Ishikawa (cell line): ENCODE measurements at regions not wholly inside any gene's neighbourhood (a gene's known extent, or its start where the extent isn't known, plus 50 kb on each side); places are given as distances from the start of the nearest gene placed in this dataset.

Experiments
- CEBPB ChIP-seq: IDR thresholded peaks from 2 replicates; pipeline ENCODE4 v1.6.1; 2012
- CREB1 ChIP-seq: IDR thresholded peaks from 2 replicates; pipeline ENCODE4 v1.6.1; 2012; ENCODE audit warnings: low read depth
- EGR1 ChIP-seq: IDR thresholded peaks from 2 replicates; pipeline ENCODE4 v1.6.1; 2012
- EP300 ChIP-seq: IDR thresholded peaks from 2 replicates; pipeline ENCODE4 v1.6.1; 2012; ENCODE audit warnings: borderline replicate concordance
- FOXM1 ChIP-seq: IDR thresholded peaks from 2 replicates; pipeline ENCODE4 v1.6.1; 2012; ENCODE audit warnings: low read depth, borderline replicate concordance
- NFIC ChIP-seq: IDR thresholded peaks from 2 replicates; pipeline ENCODE4 v1.6.1; 2012
- RAD21 ChIP-seq: IDR thresholded peaks from 2 replicates; pipeline ENCODE4 v1.6.1; 2012; ENCODE audit warnings: low read depth
- TAF1 ChIP-seq: IDR thresholded peaks from 2 replicates; pipeline ENCODE4 v1.6.1; 2012; ENCODE audit warnings: low read depth, mild to moderate bottlenecking
- TCF12 ChIP-seq: IDR thresholded peaks from 2 replicates; pipeline ENCODE4 v1.6.1; 2012; ENCODE audit warnings: low read depth
- TEAD4 ChIP-seq: IDR thresholded peaks from 2 replicates; pipeline ENCODE4 v1.6.1; 2012
- YY1 ChIP-seq: IDR thresholded peaks from 2 replicates; pipeline ENCODE4 v1.6.1; 2012; ENCODE audit warnings: low read depth
- ZBTB7A ChIP-seq: IDR thresholded peaks from 2 replicates; pipeline ENCODE4 v1.6.1; 2012; ENCODE audit warnings: low read depth
- TF ChIP-seq, protein P1 (sequence below): IDR thresholded peaks from 2 replicates; pipeline ENCODE4 v1.6.1; 2012
- TF ChIP-seq, protein P2 (sequence below): IDR thresholded peaks from 2 replicates; pipeline ENCODE4 v1.6.1; 2012
- TF ChIP-seq, protein P3 (sequence below): IDR thresholded peaks from 2 replicates; pipeline ENCODE4 v1.6.1; 2012; ENCODE audit warnings: low read depth, mild to moderate bottlenecking

DNA sequence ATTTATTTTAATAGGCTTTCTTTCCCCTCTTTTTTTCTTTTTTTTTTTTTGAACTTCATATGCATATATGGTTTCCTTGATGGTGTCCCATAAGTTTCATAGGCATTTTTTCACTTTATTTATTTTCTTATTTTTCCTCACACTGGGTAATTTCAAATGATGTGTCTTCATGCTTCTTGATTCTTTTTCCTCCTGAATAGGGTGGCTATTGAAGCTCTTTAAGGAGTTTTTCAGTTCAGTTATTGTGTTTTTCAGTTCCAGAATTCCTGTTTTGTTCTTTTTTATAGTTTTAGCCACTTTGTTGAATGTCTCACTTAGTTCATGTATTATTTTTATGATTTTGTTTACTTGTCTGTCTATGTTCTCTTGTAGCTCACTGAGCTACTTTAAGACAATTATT is 273.2 kb downstream of the NFKBIZ start:
- no peak for TF ChIP-seq CREB1
- no peak for TF ChIP-seq EGR1
- no peak for TF ChIP-seq CEBPB
- no peak for TF ChIP-seq TEAD4
- TF ChIP-seq RAD21: no peak
- TF ChIP-seq, protein P1, sequence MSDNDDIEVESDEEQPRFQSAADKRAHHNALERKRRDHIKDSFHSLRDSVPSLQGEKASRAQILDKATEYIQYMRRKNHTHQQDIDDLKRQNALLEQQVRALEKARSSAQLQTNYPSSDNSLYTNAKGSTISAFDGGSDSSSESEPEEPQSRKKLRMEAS: no peak
- no peak for TF ChIP-seq ZBTB7A
- TF ChIP-seq NFIC: no peak
- TF ChIP-seq YY1: no peak

DNA sequence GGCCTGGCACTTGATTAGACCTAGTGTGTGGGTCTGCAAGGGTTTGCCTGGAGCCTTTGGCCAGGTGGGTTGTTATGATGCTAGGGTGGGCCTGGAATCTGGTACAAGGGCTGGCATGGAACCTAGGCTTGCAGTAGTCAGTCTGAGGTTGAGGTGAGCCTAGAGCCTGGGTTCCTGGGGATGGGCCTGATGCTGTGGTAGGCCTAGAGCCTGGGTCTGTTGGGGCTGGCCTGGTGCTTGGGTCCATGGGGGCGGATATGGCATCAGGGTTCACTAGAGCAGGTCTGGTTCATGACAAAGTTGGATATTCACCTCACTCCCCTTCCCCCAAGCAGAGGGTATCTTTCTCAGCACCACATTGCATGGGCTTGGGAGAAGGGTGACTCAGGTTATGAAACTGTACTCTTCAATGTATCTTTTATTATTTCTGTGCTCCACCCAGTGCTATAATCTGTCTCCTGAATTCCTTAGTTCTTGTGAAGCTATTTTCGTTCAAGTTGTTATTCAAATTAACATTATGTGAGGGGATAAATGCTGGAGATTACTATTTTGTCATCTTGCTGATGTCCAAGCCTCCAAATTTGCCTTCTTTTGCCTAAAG is 274.4 kb downstream of the NFKBIZ start:
- TF ChIP-seq CREB1: no peak
- TF ChIP-seq FOXM1: no peak
- TF ChIP-seq EGR1: no peak
- TF ChIP-seq, protein P2, sequence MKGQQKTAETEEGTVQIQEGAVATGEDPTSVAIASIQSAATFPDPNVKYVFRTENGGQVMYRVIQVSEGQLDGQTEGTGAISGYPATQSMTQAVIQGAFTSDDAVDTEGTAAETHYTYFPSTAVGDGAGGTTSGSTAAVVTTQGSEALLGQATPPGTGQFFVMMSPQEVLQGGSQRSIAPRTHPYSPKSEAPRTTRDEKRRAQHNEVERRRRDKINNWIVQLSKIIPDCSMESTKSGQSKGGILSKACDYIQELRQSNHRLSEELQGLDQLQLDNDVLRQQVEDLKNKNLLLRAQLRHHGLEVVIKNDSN: no peak
- TF ChIP-seq TCF12: no peak
- TF ChIP-seq CEBPB: no peak
- TF ChIP-seq YY1: no peak
- no peak for TF ChIP-seq NFIC
- TF ChIP-seq TEAD4: no peak
- no peak for TF ChIP-seq TAF1
- TF ChIP-seq EP300: no peak
- TF ChIP-seq, protein P3, sequence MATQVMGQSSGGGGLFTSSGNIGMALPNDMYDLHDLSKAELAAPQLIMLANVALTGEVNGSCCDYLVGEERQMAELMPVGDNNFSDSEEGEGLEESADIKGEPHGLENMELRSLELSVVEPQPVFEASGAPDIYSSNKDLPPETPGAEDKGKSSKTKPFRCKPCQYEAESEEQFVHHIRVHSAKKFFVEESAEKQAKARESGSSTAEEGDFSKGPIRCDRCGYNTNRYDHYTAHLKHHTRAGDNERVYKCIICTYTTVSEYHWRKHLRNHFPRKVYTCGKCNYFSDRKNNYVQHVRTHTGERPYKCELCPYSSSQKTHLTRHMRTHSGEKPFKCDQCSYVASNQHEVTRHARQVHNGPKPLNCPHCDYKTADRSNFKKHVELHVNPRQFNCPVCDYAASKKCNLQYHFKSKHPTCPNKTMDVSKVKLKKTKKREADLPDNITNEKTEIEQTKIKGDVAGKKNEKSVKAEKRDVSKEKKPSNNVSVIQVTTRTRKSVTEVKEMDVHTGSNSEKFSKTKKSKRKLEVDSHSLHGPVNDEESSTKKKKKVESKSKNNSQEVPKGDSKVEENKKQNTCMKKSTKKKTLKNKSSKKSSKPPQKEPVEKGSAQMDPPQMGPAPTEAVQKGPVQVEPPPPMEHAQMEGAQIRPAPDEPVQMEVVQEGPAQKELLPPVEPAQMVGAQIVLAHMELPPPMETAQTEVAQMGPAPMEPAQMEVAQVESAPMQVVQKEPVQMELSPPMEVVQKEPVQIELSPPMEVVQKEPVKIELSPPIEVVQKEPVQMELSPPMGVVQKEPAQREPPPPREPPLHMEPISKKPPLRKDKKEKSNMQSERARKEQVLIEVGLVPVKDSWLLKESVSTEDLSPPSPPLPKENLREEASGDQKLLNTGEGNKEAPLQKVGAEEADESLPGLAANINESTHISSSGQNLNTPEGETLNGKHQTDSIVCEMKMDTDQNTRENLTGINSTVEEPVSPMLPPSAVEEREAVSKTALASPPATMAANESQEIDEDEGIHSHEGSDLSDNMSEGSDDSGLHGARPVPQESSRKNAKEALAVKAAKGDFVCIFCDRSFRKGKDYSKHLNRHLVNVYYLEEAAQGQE: no peak
- no peak for TF ChIP-seq ZBTB7A
- TF ChIP-seq, protein P1: no peak
- TF ChIP-seq RAD21: no peak

DNA sequence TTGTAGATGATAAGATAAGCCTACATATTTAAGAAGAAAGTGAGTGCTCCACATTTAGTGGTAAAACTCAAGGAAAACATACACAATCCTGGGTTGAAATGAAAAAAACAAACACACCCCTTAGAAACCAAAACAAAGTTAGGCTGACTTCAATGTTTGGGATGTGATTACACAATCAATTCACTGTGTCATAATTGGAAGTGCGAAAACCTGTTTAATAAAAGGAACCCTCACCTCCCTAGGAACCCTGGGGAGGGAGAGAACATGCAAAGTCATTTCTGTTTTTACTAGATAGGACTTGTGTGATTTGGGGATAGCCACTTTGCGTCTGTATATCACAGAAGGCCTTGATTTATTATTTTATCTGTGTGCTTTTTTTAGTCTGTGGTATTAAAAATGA is 275.0 kb downstream of the NFKBIZ start:
- no peak for TF ChIP-seq CREB1
- no peak for TF ChIP-seq RAD21
- no peak for TF ChIP-seq YY1
- TF ChIP-seq NFIC: no peak
- no peak for TF ChIP-seq EP300
- TF ChIP-seq, protein P2: no peak
- TF ChIP-seq, protein P3: no peak
- no peak for TF ChIP-seq TCF12
- TF ChIP-seq EGR1: no peak
- no peak for TF ChIP-seq CEBPB
- no peak for TF ChIP-seq ZBTB7A

DNA sequence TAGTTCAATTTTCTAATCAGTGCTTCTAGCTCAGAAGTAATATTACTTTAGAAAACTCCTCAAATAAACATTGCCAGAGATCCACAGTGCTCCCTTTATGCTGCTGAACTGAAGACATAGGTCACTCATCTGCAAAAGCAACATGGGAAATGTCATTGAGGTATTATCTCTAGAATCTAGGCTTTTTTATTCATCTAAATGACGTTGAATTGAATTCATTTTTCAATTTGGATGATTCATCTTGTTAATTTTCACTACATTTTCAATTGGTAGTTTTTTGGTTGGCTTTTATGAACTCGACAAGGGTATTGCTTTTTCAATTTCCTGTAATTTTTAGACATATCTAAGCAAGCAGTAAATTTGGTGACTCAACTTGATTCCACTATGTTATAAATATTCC is 275.4 kb downstream of the NFKBIZ start:
- no peak for TF ChIP-seq EP300
- no peak for TF ChIP-seq NFIC
- TF ChIP-seq FOXM1: no peak
- TF ChIP-seq YY1: no peak
- no peak for TF ChIP-seq ZBTB7A
- TF ChIP-seq TCF12: no peak
- no peak for TF ChIP-seq RAD21
- no peak for TF ChIP-seq TAF1
- no peak for TF ChIP-seq CEBPB
- TF ChIP-seq, protein P3: no peak
- TF ChIP-seq, protein P2: no peak
- TF ChIP-seq TEAD4: no peak
- TF ChIP-seq EGR1: no peak
- TF ChIP-seq CREB1: no peak
